B cell (primary cell): ENCODE measurements at regions not wholly inside any gene's neighbourhood (a gene's known extent, or its start where the extent isn't known, plus 50 kb on each side); places are given as distances from the start of the nearest gene placed in this dataset.

Experiments used
- ATAC-seq: fragments of 200-7000 bp; cut with Tn5 transposase; one replicate; pipeline ENCODE4 v1.10.0; 2021; ENCODE audit warnings: low read depth, mild to moderate bottlenecking, moderate number of reproducible peaks, moderate library complexity
- CTCF ChIA-PET: fragments of 350-600 bp; sonication (Branson Sonifier 250); formaldehyde crosslinking; loops from one replicate; lab custom pipeline; 2021; ENCODE audit warnings: antibody characterized with exemption, inconsistent platforms; lab: Charles Lee
- POLR2A ChIA-PET: fragments of 350-600 bp; sonication (Branson Sonifier 250); formaldehyde crosslinking; loops from one replicate; lab custom pipeline; 2021; ENCODE audit warnings: antibody characterized with exemption; lab: Charles Lee
- DNase-seq: peaks from one replicate; pipeline ENCODE4 v3.0.0; 2013
- H2AFZ ChIP-seq: 2 replicates; pipeline ENCODE4 v1.6.1; 2012; ENCODE audit warnings: mild to moderate bottlenecking, low read depth, low read length; ENCODE audit not compliant: insufficient read depth, poor library complexity, severe bottlenecking
- H3K27ac ChIP-seq, 2 donors: 1 replicate in 1 of 2; 2 replicates in 1 of 2; pipeline ENCODE4 v1.5.1; 2012 to 2013; ENCODE audit warnings: low read length in 2 of 2, mild to moderate bottlenecking in 2 of 2, moderate library complexity in 1 of 2
- H3K27me3 ChIP-seq, 4 experiments: fragments of 200-600 bp in 1 of 4; sonication (generic) in 1 of 4; replicated peaks in 1 of 4; 1 replicate in 2 of 4; 2 replicates in 2 of 4; pipeline versions ENCODE4 v1.6.1 to v1.7.0; 2013 to 2016; ENCODE audit warnings: low read length in 3 of 4, mild to moderate bottlenecking in 2 of 4, mixed read lengths in 1 of 4, moderate library complexity in 1 of 4; ENCODE audit not compliant: insufficient read depth in 4 of 4, control insufficient read depth in 3 of 4; ENCODE audit errors: control extremely low read depth in 1 of 4
- H3K36me3 ChIP-seq, 2 experiments: replicated peaks in 1 of 2; 1 replicate in 1 of 2; 2 replicates in 1 of 2; pipeline versions ENCODE4 v1.6.1 to v1.7.1; 2013; ENCODE audit warnings: low read length in 1 of 2; ENCODE audit not compliant: insufficient read depth in 2 of 2, control insufficient read depth in 1 of 2; ENCODE audit errors: control extremely low read depth in 1 of 2, extremely low read depth in 1 of 2
- H3K4me1 ChIP-seq, 2 donors: fragments of 200-600 bp in 1 of 2; sonication (generic) in 1 of 2; 1 replicate in 1 of 2; 2 replicates in 1 of 2; pipeline versions ENCODE4 v1.5.1 to v1.6.1; 2013 to 2017; ENCODE audit warnings: low read length in 2 of 2; ENCODE audit not compliant: control insufficient read depth in 2 of 2, insufficient read depth in 2 of 2
- H3K4me2 ChIP-seq: replicated peaks from 2 replicates; pipeline ENCODE3; 2012; ENCODE audit warnings: mild to moderate bottlenecking, low read depth, low read length; ENCODE audit not compliant: poor library complexity, severe bottlenecking
- H3K4me3 ChIP-seq, 5 experiments: fragments of 200-600 bp in 1 of 5; sonication (generic) in 1 of 5; 1 replicate in 3 of 5; 2 replicates in 2 of 5; pipeline versions ENCODE4 v1.5.1 to v1.7.0; 2011 to 2016; ENCODE audit warnings: low read length in 4 of 5, mild to moderate bottlenecking in 4 of 5, low read depth in 2 of 5, control low read depth in 1 of 5, moderate library complexity in 1 of 5; ENCODE audit not compliant: insufficient read depth in 1 of 5; ENCODE audit errors: control extremely low read depth in 1 of 5, extremely low read depth in 1 of 5
- H3K79me2 ChIP-seq: fragments of 200-600 bp; sonication (generic); one replicate; pipeline ENCODE4 v1.6.0; 2016; ENCODE audit warnings: low read length; ENCODE audit not compliant: control insufficient read depth, insufficient read depth
- H3K9ac ChIP-seq: fragments of 200-600 bp; sonication (generic); 2 replicates; pipeline ENCODE4 v1.6.1; 2017; ENCODE audit warnings: mild to moderate bottlenecking, low read length, moderate library complexity
- H3K9me3 ChIP-seq, 3 donors: one replicate each; pipeline versions ENCODE4 v1.6.1 to v1.7.1; 2013; ENCODE audit warnings: low read length in 2 of 3; ENCODE audit not compliant: control insufficient read depth in 2 of 3, insufficient read depth in 1 of 3; ENCODE audit errors: control extremely low read depth in 1 of 3
- H4K20me1 ChIP-seq: 2 replicates; pipeline ENCODE4 v1.6.0; 2012; ENCODE audit warnings: mild to moderate bottlenecking, low read length; ENCODE audit not compliant: insufficient read depth, control insufficient read depth, poor library complexity, severe bottlenecking
- H3K27ac Mint-ChIP-seq: one replicate; pipeline ENCODE4 v1.8.0; 2021; ENCODE audit warnings: mixed read lengths
- H3K27me3 Mint-ChIP-seq: one replicate; pipeline ENCODE4 v1.8.0; 2021; ENCODE audit warnings: mixed read lengths
- H3K4me1 Mint-ChIP-seq: one replicate; pipeline ENCODE4 v1.8.0; 2021; ENCODE audit warnings: mixed read lengths
- H3K4me3 Mint-ChIP-seq: one replicate; pipeline ENCODE4 v1.8.0; 2021; ENCODE audit warnings: mixed read lengths
- H3K9me3 Mint-ChIP-seq: one replicate; pipeline ENCODE4 v1.8.0; 2022; ENCODE audit warnings: mixed read lengths; ENCODE audit not compliant: insufficient read depth
- EZH2 ChIP-seq: IDR thresholded peaks from 2 replicates; pipeline ENCODE4 v1.6.1; 2012; ENCODE audit warnings: borderline replicate concordance, low read depth, mild to moderate bottlenecking, moderate library complexity, low read length; ENCODE audit not compliant: insufficient read depth, poor library complexity, severe bottlenecking
- WGBS: methylation state at CpG from one replicate; pipeline ENCODE4 v1.1.5; 2013; ENCODE audit warnings: missing lambda C conversion rate; ENCODE audit not compliant: insufficient coverage; 5-methylcytosine and 5-hydroxymethylcytosine counted together
- intact Hi-C: fragments of 100-400 bp; cut with micrococcal nuclease; formaldehyde crosslinking; loops from one replicate; pipeline ENCODE4 v1.10.0; 2022
- TF ChIP-seq, protein P1 (sequence below): fragments of 200-600 bp; IDR thresholded peaks from one replicate; pipeline ENCODE4 v1.8.0; 2022; ENCODE audit warnings: antibody characterized with exemption, mild to moderate bottlenecking

DNA sequence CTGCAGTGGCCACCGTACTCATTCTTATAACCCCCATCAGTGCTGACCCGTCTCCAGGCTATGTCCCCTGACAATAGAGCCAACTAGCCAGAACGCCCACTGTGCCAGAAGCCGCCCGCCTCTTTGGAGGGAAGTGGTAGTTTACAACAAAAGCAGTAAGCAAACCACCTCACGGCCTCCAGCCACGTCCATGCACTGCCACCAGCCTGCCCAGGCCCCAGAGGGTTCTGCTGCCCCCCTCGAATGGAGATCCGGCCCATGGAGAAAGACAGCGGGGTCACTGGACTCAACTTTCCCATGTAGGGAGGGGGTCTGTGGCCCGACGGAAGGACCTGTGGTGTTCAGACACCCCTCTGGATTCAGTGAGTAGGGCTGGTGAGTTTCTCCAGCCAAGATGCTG, 340.3 kb downstream of the CTTN start:
- H3K79me2 ChIP-seq = no peaks in the 10 kb centered on the region
- H3K4me2 ChIP-seq = no peak overlapping the region
- no peaks in the 10 kb centered on the region for H3K27me3 ChIP-seq
- CTCF ChIA-PET = no interaction called here
- POLR2A ChIA-PET = no interaction called here
- Mint-ChIP-seq H3K4me1 (no peaks in the 10 kb centered on the region), H3K9me3 (no peaks in the 10 kb centered on the region), H3K4me3 (no peak overlapping the region), H3K27ac (no peak overlapping the region), H3K27me3 (peaks cover 21% of the 10 kb centered on the region)
- no peaks in the 10 kb centered on the region for H4K20me1 ChIP-seq
- DNase-seq (no peak), ATAC-seq (no peak)
- intact Hi-C loops = no loop called here
- H3K9ac ChIP-seq = no peak overlapping the region
- TF ChIP-seq EZH2 = no peak
- TF ChIP-seq, protein P1, sequence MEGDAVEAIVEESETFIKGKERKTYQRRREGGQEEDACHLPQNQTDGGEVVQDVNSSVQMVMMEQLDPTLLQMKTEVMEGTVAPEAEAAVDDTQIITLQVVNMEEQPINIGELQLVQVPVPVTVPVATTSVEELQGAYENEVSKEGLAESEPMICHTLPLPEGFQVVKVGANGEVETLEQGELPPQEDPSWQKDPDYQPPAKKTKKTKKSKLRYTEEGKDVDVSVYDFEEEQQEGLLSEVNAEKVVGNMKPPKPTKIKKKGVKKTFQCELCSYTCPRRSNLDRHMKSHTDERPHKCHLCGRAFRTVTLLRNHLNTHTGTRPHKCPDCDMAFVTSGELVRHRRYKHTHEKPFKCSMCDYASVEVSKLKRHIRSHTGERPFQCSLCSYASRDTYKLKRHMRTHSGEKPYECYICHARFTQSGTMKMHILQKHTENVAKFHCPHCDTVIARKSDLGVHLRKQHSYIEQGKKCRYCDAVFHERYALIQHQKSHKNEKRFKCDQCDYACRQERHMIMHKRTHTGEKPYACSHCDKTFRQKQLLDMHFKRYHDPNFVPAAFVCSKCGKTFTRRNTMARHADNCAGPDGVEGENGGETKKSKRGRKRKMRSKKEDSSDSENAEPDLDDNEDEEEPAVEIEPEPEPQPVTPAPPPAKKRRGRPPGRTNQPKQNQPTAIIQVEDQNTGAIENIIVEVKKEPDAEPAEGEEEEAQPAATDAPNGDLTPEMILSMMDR = no peak
- H3K9me3 ChIP-seq = no peaks in the 10 kb centered on the region
- no peaks in the 10 kb centered on the region for H3K36me3 ChIP-seq
- WGBS = 99% methylated on average over 9 of the region's 12 CpGs
- no peak overlapping the region for H3K4me3 ChIP-seq
- no peak overlapping the region for H3K27ac ChIP-seq
- H3K4me1 ChIP-seq = no peaks in the 10 kb centered on the region
- no peak overlapping the region for H2AFZ ChIP-seq

DNA sequence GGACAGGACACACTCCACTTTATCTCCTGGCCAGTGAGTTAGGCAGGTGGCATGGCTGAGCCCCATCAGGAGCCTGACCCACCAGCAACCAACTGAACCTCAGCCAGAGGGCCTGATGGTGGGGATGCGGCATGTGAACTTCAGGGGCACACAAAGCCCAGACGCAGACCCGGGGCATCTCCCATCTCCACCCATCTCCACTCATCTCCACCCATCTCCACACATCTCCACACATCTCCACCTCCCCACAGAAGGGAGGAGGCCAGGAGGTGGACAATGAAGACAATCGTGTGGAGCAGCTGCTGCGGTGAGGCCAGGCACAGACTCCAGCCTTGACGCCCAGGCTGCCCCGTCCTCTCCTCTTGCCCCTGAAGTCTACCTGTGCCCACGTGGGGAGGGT, 340.8 kb downstream of the CTTN start:
- Mint-ChIP-seq H3K9me3 (no peaks in the 10 kb centered on the region), H3K4me1 (no peaks in the 10 kb centered on the region), H3K27ac (no peak overlapping the region), H3K27me3 (peaks cover 23% of the 10 kb centered on the region), H3K4me3 (no peak overlapping the region)
- Histone ChIP-seq H3K4me3 (no peak overlapping the region), H2AFZ (no peak overlapping the region), H3K9me3 (no peaks in the 10 kb centered on the region), H3K79me2 (no peaks in the 10 kb centered on the region), H3K27ac (no peak overlapping the region), H3K9ac (no peak overlapping the region), H3K27me3 (no peaks in the 10 kb centered on the region), H3K36me3 (no peaks in the 10 kb centered on the region), H4K20me1 (no peaks in the 10 kb centered on the region), H3K4me2 (no peak overlapping the region), H3K4me1 (no peaks in the 10 kb centered on the region)
- DNase-seq (no peak), ATAC-seq (no peak)
- no peak for TF ChIP-seq EZH2
- TF ChIP-seq, protein P1 = no peak
- POLR2A ChIA-PET = no interaction called here
- CTCF ChIA-PET = no interaction called here
- WGBS = 100% methylated on average over 7 of the region's 8 CpGs
- intact Hi-C loops = no loop called here
